AG08395 (cell line): ENCODE measurements at regions not wholly inside any gene's neighbourhood (a gene's known extent, or its start where the extent isn't known, plus 50 kb on each side); places are given as distances from the start of the nearest gene placed in this dataset.
A peak's percentile ranks its signal among the peaks of the same experiment; 100 is the strongest.
"Not testable (repeated sequence)": the region's sequence is repeated elsewhere in the genome, so short reads cannot be mapped to it uniquely, and the experiment has no call there.

Experiments
- DNase-seq: peaks from one replicate; pipeline ENCODE4 v3.0.0; 2012; ENCODE audit warnings: mixed read lengths, low spot score

DNA sequence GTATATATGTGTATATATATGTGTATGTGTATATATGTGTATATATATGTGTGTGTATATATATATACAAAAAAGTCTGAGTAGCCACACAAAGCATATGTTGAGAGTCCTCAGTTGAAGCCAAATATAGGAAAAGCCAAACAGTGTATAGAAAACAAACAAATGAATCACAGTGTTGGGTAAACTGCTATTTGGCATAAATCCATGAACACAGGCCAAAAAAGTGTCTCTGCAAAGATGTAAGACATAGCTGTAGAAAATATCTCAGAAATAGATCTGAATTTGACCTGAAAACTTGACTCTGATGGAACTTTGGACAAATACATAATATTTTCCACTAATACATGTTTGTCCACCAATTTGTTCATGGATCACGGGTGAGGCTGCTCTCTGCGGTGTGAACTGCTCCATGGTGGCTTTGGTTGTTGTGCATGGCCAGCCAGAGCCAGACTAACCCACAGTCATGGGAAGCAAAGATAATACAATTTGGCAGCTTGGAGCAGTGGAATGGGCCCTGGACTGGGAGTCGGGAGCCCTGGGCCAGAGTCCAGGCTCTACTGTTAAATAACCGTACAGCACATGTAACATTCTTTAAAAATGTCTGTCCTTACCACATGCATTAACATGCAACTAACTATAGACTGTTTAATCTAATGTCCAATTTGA, 76.9 kb upstream of the EED start:
- no peak for DNase-seq

DNA sequence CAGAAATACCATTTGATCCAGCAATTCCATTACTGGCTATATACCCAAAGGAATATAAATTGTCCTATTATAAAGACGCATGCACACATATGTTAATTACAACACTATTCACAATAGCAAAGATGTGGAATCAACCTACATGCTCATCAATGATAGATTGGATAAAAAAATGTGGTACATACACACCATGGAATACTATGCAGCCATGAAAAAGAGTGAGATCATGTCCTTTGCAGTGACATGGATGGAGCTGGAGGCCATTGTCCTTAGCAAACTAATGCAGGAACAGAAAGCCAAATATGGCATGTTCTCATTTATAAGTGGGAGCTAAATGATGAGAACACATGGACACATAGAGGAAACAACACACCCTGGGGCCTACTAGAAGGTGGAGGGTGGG, 78.3 kb upstream of the EED start:
- DNase-seq = not testable (repeated sequence)

DNA sequence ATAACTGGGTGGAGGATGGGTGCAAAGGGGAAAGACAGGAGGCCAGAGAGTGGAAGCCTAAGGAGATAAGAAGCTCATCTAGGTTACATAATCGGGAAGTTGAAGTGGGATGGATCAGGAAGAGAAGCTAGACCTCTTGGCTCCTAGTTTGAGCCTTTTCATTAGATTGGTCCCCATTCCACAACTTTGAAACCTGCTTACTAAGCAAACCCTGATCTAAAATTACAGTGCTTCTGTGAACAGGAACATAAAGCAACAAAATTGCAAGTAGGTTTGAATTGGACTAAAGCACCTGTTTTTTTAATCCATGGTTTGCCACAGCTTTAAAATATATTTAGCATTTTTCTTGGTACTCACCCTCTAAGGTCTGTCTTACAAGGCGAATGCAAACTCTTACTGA, 80.4 kb upstream of the EED start:
- DNase-seq = no peak

DNA sequence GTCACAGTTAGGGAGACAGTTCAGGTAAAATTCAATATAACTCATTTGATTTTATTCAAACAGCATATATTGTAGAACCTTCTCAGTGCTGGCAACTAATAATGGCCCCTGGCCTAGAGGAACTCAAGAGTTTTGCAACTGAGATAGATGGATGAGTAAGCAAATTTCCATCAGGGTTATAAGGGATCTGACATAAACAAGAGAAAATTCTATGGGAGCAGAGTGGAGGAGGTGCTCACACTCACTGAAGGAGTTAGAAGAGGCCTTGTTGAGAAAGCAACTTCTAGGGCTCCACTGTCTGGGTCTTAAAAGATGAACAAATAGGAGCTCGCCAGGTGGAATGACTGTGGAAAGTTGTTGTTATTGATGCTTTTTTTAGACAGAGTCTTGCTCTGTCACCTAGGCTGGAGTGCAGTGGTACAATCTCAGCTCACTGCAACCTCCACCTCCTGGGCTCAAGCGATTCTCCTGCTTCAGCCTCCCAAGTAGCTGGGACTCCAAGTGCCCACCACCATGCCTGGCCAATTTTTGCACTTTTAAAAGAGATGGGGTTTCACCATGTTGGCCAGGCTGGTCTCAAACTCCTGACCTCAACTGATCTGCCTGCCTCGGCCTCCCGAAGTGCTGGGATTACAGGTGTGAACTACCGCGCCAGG, 81.2 kb upstream of the EED start:
- DNase-seq = peak; percentile 35

DNA sequence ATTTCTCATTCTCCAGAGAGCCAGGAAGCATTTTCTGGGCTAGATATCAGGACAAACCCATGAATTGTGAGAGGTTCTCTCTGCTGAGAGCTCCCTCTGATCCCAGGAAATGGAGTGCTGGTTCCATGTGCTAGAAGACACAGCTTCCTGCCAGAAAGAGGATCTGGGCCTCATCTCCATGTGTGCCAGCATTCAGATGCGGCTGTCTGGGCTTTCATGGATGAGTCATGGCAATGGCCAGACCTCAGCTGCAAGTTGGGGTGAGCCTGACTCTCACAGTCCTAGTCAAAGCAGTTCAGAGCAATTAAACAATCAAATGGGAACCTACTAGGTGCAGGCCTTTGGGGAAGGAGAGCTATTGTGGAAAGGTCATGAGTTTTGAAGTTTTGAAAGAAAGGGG, 82.3 kb upstream of the EED start:
- peak; percentile 90 for DNase-seq

DNA sequence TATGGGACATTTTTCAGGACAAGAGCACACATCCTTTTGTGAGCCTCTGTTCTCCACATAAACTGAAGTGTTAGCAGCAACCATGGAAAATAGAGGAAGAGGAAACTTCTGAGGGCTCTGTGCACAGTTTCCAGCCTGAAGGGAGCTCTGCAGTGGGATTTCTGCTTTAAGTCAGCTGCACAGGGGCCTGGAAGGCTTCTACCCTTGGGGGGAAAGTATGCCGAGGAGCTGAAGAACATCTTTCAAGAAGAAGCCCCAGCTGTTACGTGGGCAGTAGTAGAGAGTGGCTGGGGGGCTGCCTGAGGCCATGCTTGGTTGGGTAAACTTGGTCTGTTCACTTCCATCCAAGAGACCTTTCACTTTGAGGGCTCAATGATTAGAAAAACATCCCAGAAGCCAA, 82.7 kb upstream of the EED start:
- DNase-seq = no peak

DNA sequence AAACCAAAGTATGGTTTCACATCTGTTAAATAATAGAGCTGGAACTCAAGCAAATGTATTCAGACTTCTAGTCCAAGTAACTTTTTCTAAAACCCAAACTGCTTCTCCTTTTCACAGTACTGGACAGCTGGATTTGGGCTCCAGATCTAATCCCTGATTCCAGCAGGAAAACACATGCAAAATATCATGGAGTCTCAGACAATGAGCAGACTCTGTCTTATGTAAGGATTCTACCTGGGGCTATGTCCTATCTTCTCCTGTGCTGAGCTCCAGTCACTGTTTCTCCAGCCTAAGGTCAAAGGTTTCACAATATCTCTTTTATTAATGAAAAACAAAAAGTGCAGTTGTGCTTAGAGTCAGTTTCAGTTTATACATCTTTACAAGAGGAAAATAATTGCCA, 83.2 kb upstream of the EED start:
- DNase-seq = no peak

DNA sequence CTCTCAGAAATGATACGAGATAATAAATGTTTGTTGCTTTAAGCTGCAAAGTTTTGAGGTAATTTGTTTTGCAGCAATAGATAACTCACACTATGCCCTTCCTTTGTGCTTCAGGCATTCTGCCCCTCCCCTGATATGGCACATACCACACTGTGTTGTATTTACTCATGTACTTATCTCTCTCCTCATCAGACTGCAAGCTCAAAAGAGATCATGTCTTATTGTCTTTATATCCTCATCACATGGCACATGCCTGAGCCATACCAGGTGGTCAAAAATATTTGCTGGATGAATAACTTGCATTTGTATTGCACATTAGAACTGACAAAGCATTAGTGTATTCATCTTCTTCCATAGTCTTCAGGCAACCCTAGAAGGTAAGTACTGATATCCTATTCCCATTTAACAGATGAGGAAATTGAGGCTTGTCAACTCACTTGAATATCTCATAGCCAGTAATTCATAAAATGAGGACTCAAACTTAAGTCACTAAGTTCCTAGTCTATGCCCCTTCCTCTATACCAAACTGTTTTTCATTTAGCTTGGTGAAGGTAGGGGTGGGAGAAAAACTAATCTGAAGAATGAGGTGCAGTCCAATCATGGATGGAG, 83.9 kb upstream of the EED start:
- DNase-seq = no peak

DNA sequence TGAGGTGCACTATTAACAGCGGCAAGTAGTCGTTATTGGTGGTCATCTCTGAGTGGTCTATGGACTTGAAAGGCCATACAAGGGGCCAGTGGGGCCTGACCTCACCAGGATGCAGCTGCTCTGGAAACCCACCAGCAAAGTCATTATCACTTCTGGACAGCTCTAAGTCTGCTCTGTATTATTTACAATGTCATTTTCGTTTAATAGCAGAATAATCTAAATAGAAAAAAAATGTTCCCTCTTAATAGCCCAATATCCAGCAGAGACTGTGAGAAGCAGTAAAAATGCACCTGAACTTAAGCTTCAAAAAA, 85.0 kb upstream of the EED start:
- no peak for DNase-seq

DNA sequence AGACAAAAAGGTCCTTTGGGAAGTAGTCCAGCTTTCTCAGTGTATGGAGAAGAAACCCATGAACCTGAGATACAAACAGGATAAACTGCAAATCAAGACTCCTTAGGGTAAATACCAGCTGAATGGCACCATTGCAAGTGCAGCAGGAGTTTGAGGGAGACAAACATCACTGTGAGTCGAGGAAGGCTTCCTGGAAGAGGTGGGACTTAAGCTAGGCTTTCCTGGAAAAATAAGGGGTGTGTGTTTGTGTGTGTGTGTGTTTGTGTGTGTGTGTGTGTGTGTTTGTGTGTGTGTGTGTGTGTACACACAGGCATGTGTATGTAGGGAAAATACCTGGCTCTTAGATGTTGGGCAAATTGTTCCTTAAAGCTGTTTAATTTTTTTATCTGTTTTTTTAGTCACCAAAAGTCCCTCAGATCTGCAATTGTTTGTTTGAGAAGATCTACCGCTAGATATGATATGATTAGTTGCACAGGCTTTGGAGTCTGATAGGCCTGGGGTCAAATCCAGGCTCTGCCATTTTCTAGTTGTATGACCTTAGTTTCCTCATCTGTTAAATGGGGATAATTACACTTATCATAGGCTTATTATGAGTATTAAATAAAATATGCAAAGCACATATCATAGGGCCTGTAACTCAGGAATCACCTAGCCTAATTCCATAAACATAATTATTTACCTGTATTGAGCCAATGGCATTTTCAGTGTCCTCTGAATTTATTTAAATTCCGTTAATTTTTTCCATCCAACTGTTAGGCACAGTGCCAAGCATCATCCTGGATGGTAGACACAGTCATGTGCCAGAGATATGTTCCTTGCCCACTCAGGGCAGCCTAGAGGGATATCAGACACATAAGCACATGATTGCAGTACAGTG, 85.6 kb upstream of the EED start:
- no peak for DNase-seq

DNA sequence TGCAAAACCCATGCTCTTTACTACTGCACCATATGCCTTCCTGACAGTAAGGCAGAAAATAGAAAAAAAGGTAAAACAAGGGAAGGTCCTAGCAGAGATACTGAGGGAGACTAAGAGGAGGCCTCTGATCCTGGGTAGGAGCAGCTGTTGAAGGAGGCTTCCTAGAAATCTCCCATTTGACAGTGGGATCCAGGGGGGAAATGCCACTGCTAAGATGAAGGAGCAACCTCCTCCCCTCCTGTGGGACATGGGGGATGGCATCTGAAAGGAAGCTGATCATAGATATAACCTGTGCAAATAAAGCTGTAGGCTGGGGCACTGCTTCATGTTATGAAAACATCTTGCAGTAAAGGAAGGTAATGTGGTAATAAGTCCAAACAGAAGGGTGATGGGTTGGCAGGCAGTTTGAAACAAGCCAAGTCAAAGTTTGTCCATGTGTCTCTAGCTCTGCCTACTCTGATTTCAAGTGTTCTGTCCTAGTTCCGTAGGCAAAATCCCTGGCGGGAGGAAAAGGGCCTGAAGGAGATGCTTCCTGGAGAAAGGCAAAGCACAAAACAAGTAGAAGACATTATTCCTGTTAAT, 86.7 kb upstream of the EED start:
- no peak for DNase-seq

DNA sequence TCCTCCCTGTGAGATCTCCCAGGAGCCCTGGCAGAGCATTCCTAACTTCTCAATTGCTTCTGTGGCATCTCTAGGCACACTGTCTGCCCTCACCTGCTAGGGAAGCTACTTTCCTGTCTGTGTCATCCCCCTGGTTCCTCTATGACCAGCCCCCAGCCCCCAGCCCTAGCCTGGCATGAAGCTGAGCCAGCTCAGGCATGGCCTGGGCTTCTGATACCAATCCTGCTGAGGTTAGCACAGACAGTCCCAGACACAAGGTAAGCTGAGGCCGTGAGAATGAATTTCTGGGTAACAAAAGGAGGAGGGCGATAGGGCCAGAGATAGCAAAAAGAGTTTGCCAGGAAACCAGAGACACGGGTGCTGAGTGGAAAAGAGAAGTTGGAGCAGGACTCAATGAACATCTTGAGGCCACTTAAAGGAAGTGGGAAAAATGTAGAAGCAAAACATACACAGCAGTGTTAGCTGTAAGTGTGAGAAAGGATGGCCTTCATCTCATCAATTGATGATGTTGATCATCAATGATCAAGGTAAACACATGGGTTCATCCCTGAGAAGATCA, 87.6 kb upstream of the PICALM start:
- no peak for DNase-seq

DNA sequence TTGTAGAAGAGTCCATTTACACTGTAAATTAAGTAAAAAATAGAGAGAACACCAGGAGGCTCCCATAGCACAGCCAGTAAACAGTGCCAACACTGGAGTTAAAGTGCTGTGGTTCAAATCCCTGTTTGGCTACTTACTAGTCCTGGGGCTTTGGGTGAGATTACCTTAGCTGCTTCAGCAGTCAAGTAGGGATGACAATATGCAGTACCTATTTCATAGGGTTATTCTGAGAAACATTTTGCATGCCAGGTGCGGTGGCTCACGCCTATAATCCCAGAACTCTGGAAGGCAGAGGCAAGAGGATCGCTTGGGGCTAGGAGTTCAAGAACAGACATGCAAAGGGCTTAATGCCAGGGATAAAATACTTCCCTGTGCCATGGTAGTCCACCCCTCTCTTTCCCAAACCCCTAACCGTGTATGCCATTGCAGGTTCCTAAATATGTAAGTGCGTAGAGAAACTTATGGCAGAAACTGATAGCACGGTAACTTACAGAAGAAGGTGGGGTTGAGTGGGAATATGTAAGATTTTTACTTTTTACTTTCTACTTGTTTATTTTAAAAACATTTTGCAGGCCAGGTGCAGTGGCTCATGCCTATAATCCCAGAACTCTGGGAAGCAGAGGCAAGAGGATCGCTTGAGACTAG, 86.4 kb upstream of the PICALM start:
- no peak for DNase-seq

DNA sequence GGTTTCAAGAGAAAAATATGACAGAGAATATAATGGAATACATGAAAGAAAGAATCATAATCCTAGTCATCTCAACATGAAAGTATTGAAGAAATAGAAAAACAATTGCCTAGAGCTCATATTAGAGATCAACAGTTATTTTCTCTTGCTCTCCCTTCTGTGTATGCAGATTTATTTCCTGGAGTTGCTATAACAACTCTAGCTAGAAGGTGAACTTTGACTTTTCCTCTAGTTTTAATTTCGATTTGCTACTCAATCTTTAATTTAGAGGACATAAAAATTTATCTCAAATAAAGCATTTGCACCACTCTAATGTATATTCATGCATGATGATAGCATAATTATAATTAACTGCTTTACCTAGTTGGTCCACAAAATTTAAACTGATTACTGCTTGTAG, 84.6 kb upstream of the PICALM start:
- DNase-seq = no peak

DNA sequence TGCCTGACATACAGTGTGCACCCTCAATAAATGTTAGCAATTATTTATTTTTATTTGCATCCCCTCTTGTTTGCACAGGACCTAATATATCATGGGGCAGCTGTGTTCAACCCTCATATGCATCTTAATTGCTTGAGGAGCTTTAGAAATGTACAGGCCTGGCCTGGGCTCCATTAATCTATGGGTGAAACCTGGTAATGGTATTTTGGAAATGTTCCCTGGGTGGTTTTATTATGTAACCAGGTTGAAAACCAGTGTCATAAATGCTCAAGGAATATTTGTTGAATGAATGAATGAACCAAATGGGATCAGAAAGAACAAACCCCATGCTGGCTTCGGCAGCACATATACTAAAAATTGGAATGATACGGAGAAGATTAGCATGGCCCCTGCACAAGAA, 84.0 kb upstream of the PICALM start:
- no peak for DNase-seq

DNA sequence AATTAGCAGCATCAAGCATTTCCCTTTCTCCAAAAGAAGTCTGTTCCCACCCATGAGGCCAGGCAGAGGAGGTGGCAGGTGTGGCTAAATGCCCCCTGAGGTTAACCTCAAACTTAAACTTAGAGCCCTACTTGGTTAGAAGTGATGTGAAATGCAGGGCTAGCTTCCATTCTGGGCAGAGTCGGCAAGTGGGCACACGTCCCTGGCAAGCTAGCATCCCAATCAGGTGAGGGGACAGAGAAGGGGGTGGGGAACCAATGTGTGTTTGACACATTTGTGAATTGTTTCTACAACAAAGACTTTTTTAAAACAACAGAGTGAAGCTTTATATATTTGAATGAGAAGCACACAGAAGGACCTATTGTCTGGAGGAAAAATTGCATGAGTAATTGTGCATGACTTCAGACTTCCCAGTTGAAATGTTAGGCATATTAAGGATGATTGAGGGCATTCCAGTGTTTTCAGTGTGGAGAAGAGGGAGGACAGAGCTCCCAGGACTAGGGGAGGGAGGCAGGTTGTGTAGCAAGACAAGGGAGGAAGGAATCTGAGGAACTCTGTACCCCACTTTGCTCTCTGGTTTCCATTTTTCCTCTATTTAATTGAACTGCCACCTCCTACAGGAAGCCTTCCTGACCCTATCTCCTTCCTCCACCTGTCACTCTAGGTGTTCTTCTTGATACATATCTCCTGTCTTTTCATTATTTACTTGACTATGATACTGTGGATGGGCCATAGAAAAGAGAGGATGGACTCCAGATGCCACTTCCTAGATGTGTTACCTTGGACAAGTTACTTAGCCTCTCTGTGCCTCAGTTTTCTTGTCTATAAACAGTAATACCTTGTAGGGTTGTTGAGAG, 83.3 kb upstream of the PICALM start:
- peak; percentile 55 for DNase-seq

DNA sequence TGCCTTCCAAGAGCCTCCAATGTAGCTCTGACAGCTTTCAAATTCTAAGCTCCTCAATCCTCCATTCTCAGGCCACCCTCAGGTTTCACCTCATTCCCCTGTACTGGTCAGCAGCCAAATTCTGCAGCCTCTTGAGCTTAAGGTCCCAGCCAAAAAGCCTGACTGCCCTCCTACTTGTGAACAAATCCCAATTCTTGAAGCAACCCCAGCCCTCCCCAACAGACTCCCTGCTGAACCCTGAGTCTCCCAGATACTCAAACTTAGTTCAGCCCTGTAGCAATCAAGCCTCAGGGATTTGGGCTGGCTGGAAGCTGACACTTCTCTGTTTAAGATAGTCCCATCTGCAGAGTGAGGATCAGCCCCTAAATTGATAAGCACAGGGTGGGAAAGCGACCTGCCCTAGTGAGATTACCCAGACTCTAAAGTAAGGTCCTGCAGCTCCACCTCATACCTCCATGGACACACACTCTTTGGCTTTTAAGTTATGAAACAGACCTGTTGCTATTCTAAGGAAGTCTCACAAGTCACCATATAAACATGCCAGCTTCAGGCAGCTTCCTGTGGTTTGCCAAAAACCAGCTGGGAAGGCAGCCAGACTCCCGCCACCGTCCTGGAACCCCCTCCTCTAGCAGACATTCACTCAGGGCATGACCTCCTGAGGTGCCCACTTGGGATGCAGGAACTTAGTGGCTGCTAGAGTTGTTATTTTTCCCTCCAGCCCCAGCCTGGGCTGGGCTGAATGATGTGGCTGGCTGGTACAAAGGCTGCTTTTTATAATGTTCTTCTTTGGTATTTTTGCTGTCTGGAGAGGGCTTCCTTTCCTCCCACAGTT, 82.5 kb upstream of the PICALM start:
- DNase-seq = peak; percentile 8

DNA sequence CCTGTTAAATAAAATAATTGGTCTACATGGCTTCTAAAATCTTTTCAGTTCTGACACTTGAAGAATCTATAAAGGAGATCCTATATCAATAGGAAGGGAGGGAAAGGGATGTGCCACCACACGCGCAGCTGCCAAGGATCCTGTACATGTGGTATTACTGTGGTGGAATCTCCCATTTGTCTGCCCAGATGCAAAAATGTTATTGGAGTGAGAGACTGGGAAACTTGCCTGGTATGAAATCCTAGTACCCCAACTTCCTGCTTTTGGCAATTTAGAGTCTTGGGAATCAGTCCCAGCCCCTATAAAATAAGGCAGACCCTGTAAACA, 81.9 kb upstream of the PICALM start:
- DNase-seq = peak; percentile 22

DNA sequence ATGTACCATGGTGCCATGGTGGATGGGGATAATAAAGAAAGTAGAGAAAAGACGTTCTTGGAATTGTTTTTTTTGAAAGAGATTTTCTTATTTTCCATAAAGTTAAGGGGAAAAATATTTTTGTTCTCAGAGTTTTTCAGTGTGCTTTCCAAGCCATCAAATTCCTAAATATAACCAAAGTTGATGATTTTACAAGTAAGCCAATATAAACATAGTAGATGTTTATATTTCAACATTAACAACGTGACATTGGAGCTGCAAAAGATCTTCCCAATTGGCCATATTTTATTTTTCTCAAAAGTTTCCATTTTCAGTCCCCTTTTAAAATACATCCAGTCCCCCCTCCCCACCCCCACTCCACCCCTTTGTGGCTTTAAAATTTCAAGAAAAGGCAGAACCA, 80.9 kb upstream of the PICALM start:
- DNase-seq = no peak

DNA sequence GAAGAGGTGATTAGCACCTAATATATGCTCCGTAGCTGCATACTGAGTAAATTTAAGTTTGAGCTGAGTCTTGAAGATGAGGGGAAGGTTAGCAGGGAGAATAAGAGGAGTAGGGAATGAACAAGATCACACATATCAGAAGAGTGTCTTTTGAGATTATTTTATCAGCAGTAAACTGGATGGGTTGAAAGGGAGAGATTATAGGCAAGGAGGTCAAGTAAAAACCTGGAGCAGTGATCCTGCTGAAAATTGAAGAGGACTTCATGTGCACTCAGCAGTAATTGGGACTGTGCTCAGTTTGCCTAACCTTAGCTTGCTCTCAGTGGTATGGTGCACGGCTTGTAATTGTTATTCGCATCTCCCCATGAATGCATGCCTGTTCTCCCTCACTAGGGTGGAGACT, 79.5 kb upstream of the PICALM start:
- DNase-seq = no peak
